Erythroblast (primary cell): ENCODE measurements at regions not wholly inside any gene's neighbourhood (a gene's known extent, or its start where the extent isn't known, plus 50 kb on each side); places are given as distances from the start of the nearest gene placed in this dataset.

Experiments used
- GATA1 ChIP-seq: IDR thresholded peaks from 2 replicates; pipeline ENCODE4 v1.6.1; 2011; ENCODE audit warnings: low read depth, mild to moderate bottlenecking, control low read depth, low read length, moderate library complexity
- POLR2A ChIP-seq: IDR thresholded peaks from 2 replicates; pipeline ENCODE4 v1.6.1; 2011; ENCODE audit warnings: mild to moderate bottlenecking, low read length

- TF ChIP-seq POLR2A (no peak), GATA1 (no peak)
Measured at GRCh38 chr5:31124651-31125305, 68.7 kb upstream of the CDH6 start.
